ENCODE measurements at regions not wholly inside any gene's neighbourhood (a gene's known extent, or its start where the extent isn't known, plus 50 kb on each side); places are given as distances from the start of the nearest gene placed in this dataset.

DNA sequence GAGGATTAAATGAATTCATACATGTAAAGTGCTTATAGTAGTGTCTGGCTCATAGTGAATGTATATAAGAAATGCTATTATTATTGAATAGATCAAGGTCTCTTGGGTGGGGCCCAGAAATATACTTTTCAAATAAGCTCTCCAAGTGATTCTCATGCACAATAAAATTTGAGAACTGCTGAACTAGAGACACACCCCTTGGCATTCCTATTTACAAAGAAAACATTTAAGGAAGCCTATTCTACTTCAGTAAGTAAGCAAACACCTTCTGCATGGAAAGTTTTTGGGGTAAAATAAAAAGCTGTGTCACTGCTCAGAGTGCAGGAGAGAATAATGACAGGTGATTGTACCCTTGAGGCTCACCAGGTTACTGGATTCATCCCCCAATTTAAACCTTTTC lies 75.2 kb downstream of the EOMES start:
- in situ Hi-C loops (cut with HindIII; ENCODE audit: low pct_unique_long_range_greater_than_20kb, low sequenced_read_pairs): no loop called here
- no peaks in the 10 kb centered on the region for H3K9me3 ChIP-seq (ENCODE audit: control insufficient read depth, insufficient read depth, low read depth, low read length)
- POLR2A ChIA-PET: no interaction called here
- H3K36me3 ChIP-seq (ENCODE audit: control insufficient read depth, insufficient read depth, low read length): no peaks in the 10 kb centered on the region
- ATAC-seq: no peak
- CTCF ChIA-PET: no interaction called here
- DNase-seq (ENCODE audit: low read depth, low spot score): no peak
- intact Hi-C loops (cut with micrococcal nuclease; ENCODE audit: unreplicated experiment): no loop called here
- no peak overlapping the region for H3K27ac ChIP-seq (ENCODE audit: low read length)
- H3K27me3 ChIP-seq (ENCODE audit: control insufficient read depth, insufficient read depth, low read length): no peaks in the 10 kb centered on the region
- TF ChIP-seq, protein P1, sequence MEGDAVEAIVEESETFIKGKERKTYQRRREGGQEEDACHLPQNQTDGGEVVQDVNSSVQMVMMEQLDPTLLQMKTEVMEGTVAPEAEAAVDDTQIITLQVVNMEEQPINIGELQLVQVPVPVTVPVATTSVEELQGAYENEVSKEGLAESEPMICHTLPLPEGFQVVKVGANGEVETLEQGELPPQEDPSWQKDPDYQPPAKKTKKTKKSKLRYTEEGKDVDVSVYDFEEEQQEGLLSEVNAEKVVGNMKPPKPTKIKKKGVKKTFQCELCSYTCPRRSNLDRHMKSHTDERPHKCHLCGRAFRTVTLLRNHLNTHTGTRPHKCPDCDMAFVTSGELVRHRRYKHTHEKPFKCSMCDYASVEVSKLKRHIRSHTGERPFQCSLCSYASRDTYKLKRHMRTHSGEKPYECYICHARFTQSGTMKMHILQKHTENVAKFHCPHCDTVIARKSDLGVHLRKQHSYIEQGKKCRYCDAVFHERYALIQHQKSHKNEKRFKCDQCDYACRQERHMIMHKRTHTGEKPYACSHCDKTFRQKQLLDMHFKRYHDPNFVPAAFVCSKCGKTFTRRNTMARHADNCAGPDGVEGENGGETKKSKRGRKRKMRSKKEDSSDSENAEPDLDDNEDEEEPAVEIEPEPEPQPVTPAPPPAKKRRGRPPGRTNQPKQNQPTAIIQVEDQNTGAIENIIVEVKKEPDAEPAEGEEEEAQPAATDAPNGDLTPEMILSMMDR (IDR thresholded peaks at IDR 0.05): no peak
- TF ChIP-seq TCF7L2 (IDR thresholded peaks at IDR 0.05; ENCODE audit: low read depth, low read length): no peak
- no peak for TF ChIP-seq POLR2AphosphoS5 (IDR thresholded peaks at IDR 0.05; ENCODE audit: low read depth, low read length)
- TF ChIP-seq SIN3A (IDR thresholded peaks at IDR 0.05; ENCODE audit: borderline replicate concordance, insufficient read depth, low read depth, low read length): no peak
- TF ChIP-seq, protein P2, sequence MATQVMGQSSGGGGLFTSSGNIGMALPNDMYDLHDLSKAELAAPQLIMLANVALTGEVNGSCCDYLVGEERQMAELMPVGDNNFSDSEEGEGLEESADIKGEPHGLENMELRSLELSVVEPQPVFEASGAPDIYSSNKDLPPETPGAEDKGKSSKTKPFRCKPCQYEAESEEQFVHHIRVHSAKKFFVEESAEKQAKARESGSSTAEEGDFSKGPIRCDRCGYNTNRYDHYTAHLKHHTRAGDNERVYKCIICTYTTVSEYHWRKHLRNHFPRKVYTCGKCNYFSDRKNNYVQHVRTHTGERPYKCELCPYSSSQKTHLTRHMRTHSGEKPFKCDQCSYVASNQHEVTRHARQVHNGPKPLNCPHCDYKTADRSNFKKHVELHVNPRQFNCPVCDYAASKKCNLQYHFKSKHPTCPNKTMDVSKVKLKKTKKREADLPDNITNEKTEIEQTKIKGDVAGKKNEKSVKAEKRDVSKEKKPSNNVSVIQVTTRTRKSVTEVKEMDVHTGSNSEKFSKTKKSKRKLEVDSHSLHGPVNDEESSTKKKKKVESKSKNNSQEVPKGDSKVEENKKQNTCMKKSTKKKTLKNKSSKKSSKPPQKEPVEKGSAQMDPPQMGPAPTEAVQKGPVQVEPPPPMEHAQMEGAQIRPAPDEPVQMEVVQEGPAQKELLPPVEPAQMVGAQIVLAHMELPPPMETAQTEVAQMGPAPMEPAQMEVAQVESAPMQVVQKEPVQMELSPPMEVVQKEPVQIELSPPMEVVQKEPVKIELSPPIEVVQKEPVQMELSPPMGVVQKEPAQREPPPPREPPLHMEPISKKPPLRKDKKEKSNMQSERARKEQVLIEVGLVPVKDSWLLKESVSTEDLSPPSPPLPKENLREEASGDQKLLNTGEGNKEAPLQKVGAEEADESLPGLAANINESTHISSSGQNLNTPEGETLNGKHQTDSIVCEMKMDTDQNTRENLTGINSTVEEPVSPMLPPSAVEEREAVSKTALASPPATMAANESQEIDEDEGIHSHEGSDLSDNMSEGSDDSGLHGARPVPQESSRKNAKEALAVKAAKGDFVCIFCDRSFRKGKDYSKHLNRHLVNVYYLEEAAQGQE (IDR thresholded peaks at IDR 0.05; ENCODE audit: insufficient read depth in 1 of 2, low read depth in 2 of 2, low read length in 1 of 2): no peak
- H3K4me3 ChIP-seq (ENCODE audit: low read depth in 2 of 2, low read length in 2 of 2): no peak overlapping the region
- no TSS peak for BruUV-seq (replicated peaks)
- no peaks in the 10 kb centered on the region for H3K4me1 ChIP-seq (ENCODE audit: control insufficient read depth, insufficient read depth, low read length)

DNA sequence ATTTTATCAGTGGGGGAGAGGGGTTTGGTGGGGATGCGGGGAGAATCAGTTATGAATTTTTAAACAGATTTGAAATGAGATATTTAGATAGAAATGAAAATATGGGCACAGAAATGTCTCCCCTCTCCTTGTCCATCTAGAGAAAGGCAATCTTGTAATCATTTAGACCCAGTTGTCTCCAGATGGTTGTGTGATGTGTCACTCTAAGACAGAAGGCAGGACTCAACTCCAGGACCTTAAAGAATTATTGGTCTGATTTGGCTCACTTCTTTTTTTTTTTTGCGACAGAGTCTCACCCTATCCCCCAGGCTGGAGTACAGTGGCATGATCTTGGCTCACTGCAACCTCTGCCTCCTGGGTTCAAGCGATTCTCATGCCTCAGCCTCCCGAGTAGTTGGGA lies 77.2 kb downstream of the EOMES start:
- H3K36me3 ChIP-seq (ENCODE audit: control insufficient read depth, insufficient read depth, low read length): no peaks in the 10 kb centered on the region
- no peaks in the 10 kb centered on the region for H3K9me3 ChIP-seq (ENCODE audit: control insufficient read depth, insufficient read depth, low read depth, low read length)
- DNase-seq (ENCODE audit: low read depth, low spot score): no peak
- no peaks in the 10 kb centered on the region for H3K27me3 ChIP-seq (ENCODE audit: control insufficient read depth, insufficient read depth, low read length)
- no peak overlapping the region for H3K27ac ChIP-seq (ENCODE audit: low read length)
- in situ Hi-C loops (cut with HindIII; ENCODE audit: low pct_unique_long_range_greater_than_20kb, low sequenced_read_pairs): no loop called here
- CTCF ChIA-PET: no interaction called here
- ATAC-seq: no peak
- intact Hi-C loops (cut with micrococcal nuclease; ENCODE audit: unreplicated experiment): no loop called here
- POLR2A ChIA-PET: no interaction called here
- H3K4me1 ChIP-seq (ENCODE audit: control insufficient read depth, insufficient read depth, low read length): no peaks in the 10 kb centered on the region
- no peak overlapping the region for H3K4me3 ChIP-seq (ENCODE audit: low read depth in 2 of 2, low read length in 2 of 2)
- BruUV-seq (replicated peaks): no TSS peak
- no peak for TF ChIP-seq POLR2AphosphoS5 (IDR thresholded peaks at IDR 0.05; ENCODE audit: low read depth, low read length)
- TF ChIP-seq TCF7L2 (IDR thresholded peaks at IDR 0.05; ENCODE audit: low read depth, low read length): no peak
- TF ChIP-seq SIN3A (IDR thresholded peaks at IDR 0.05; ENCODE audit: borderline replicate concordance, insufficient read depth, low read depth, low read length): no peak
- TF ChIP-seq, protein P2 (IDR thresholded peaks at IDR 0.05; ENCODE audit: insufficient read depth in 1 of 2, low read depth in 2 of 2, low read length in 1 of 2): no peak
- TF ChIP-seq, protein P1 (IDR thresholded peaks at IDR 0.05): no peak

All from Panc1 (cell line).